Caco-2 (cell line): ENCODE measurements at regions not wholly inside any gene's neighbourhood (a gene's known extent, or its start where the extent isn't known, plus 50 kb on each side); places are given as distances from the start of the nearest gene placed in this dataset.
A peak's percentile ranks its signal among the peaks of the same experiment; 100 is the strongest.

Experiments
- BruUV-seq: library from RNA; stranded (reverse); fragments of 400-500 nt; replicated peaks from 2 replicates; lab custom pipeline; 2021; lab: Mats Ljungman, UMichigan
- CTCF ChIA-PET: fragments of 300-600 bp; sonication (Branson Sonifier 250); formaldehyde crosslinking; loops from one replicate; lab custom pipeline; 2022; ENCODE audit warnings: antibody characterized with exemption; lab: Charles Lee
- POLR2A ChIA-PET: fragments of 300-600 bp; sonication (Branson Sonifier 250); formaldehyde crosslinking; loops from one replicate; lab custom pipeline; 2022; ENCODE audit warnings: antibody characterized with exemption; lab: Charles Lee
- DNase-seq, 2 experiments: peaks; one replicate each; pipeline versions ENCODE4 v3.0.0 to v3.0.0-alpha.2; 2020 to 2022
- H3K27me3 ChIP-seq: replicated peaks from 2 replicates; pipeline ENCODE4 v1.6.0; 2011; ENCODE audit warnings: low read length; ENCODE audit not compliant: control insufficient read depth, insufficient read depth
- H3K36me3 ChIP-seq: 2 replicates; pipeline ENCODE4 v1.5.1; 2011; ENCODE audit warnings: low read length; ENCODE audit not compliant: control insufficient read depth, insufficient read depth
- H3K4me1 ChIP-seq: fragments of 250-450 bp; sonication (Bioruptor Pico); 2 replicates; pipeline ENCODE4 v1.5.1; 2020; ENCODE audit warnings: mild to moderate bottlenecking
- H3K4me3 ChIP-seq: 2 replicates; pipeline ENCODE4 v1.5.1; 2011; ENCODE audit warnings: low read depth, mild to moderate bottlenecking, control low read depth, low read length
- H3K9me3 ChIP-seq: fragments of 250-450 bp; sonication (Bioruptor Pico); 2 replicates; pipeline ENCODE4 v1.5.1; 2020; ENCODE audit warnings: mild to moderate bottlenecking, moderate library complexity
- H3K27ac Mint-ChIP-seq: one replicate; pipeline ENCODE4 v1.8.0; 2022; ENCODE audit warnings: mixed read lengths; ENCODE audit not compliant: unreplicated experiment
- H3K27me3 Mint-ChIP-seq: one replicate; pipeline ENCODE4 v1.8.0; 2022; ENCODE audit warnings: mixed read lengths; ENCODE audit not compliant: insufficient read depth, unreplicated experiment
- H3K36me3 Mint-ChIP-seq: one replicate; pipeline ENCODE4 v1.8.0; 2022; ENCODE audit warnings: mild to moderate bottlenecking, mixed read lengths; ENCODE audit not compliant: insufficient read depth, unreplicated experiment
- H3K4me1 Mint-ChIP-seq: one replicate; pipeline ENCODE4 v1.8.0; 2022; ENCODE audit warnings: low read depth, mixed read lengths; ENCODE audit not compliant: unreplicated experiment
- H3K4me3 Mint-ChIP-seq: one replicate; pipeline ENCODE4 v1.8.0; 2022; ENCODE audit warnings: mild to moderate bottlenecking, moderate library complexity, mixed read lengths; ENCODE audit not compliant: unreplicated experiment
- H3K9me3 Mint-ChIP-seq: one replicate; pipeline ENCODE4 v1.8.0; 2022; ENCODE audit warnings: mixed read lengths; ENCODE audit not compliant: unreplicated experiment
- intact Hi-C: fragments of 100-400 bp; cut with micrococcal nuclease; formaldehyde crosslinking; loops from one replicate; pipeline ENCODE4 v1.10.0; 2022; ENCODE audit not compliant: unreplicated experiment
- TF ChIP-seq, protein P1 (sequence below), 2 experiments: fragments of 200-600 bp in 1 of 2; IDR thresholded peaks; 1 replicate in 1 of 2; 2 replicates in 1 of 2; pipeline versions ENCODE4 v1.5.1 to v1.8.0; 2011 to 2022; ENCODE audit warnings: antibody characterized with exemption in 1 of 2, control low read depth in 1 of 2, inconsistent platforms in 1 of 2, low read depth in 1 of 2, low read length in 1 of 2, mild to moderate bottlenecking in 1 of 2, moderate library complexity in 1 of 2; ENCODE audit not compliant: insufficient read depth in 1 of 2, severe bottlenecking in 1 of 2, unreplicated experiment in 1 of 2

DNA sequence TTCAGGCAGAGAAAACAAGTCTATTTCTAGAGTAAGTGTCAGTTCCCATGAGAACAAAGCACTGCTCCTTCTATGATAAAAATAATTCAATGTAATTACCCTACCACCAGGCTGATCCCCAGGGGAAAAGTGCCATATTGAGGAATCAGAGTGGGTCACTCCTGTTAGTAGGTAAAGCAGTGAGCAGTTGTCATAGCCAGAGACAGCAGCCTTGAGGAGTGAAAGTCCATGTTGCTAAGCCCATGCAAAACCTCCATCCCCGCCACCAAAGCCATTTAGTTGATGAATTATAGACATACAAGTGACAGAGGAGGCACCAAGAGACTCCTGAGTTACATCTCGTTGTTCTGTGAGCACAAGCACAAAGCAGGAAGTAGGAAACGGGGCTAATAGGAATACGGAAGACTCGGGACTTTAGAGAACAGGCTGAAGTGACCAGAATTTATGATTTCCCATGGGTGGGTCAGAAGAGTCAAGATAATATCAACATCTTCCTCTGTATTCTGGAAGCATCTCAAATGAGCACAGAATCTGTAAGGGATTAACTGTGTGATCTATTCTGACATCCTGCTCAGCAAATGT is 197.9 kb downstream of the MAFB start:
- Histone ChIP-seq H3K9me3 (peaks cover 5% of the 10 kb centered on the region; the same call in 1 of the 2 replicates), H3K4me3 (no peak overlapping the region), H3K4me1 (no peaks in the 10 kb centered on the region), H3K27me3 (no peaks in the 10 kb centered on the region), H3K36me3 (no peaks in the 10 kb centered on the region)
- TF ChIP-seq, protein P1, sequence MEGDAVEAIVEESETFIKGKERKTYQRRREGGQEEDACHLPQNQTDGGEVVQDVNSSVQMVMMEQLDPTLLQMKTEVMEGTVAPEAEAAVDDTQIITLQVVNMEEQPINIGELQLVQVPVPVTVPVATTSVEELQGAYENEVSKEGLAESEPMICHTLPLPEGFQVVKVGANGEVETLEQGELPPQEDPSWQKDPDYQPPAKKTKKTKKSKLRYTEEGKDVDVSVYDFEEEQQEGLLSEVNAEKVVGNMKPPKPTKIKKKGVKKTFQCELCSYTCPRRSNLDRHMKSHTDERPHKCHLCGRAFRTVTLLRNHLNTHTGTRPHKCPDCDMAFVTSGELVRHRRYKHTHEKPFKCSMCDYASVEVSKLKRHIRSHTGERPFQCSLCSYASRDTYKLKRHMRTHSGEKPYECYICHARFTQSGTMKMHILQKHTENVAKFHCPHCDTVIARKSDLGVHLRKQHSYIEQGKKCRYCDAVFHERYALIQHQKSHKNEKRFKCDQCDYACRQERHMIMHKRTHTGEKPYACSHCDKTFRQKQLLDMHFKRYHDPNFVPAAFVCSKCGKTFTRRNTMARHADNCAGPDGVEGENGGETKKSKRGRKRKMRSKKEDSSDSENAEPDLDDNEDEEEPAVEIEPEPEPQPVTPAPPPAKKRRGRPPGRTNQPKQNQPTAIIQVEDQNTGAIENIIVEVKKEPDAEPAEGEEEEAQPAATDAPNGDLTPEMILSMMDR (IDR thresholded peaks at IDR 0.05; ENCODE audit: insufficient read depth in 1 of 2, low read depth in 1 of 2, low read length in 1 of 2, severe bottlenecking in 1 of 2, unreplicated experiment in 1 of 2) = no peak
- ChIA-PET POLR2A (no interaction called here), CTCF (no interaction called here)
- intact Hi-C loops = no loop called here
- Mint-ChIP-seq H3K9me3 (no peaks in the 10 kb centered on the region), H3K36me3 (no peaks in the 10 kb centered on the region), H3K27ac (no peak overlapping the region), H3K4me3 (no peak overlapping the region), H3K27me3 (no peaks in the 10 kb centered on the region), H3K4me1 (peaks cover 9% of the 10 kb centered on the region)
- no peak for DNase-seq
- no TSS peak for BruUV-seq

DNA sequence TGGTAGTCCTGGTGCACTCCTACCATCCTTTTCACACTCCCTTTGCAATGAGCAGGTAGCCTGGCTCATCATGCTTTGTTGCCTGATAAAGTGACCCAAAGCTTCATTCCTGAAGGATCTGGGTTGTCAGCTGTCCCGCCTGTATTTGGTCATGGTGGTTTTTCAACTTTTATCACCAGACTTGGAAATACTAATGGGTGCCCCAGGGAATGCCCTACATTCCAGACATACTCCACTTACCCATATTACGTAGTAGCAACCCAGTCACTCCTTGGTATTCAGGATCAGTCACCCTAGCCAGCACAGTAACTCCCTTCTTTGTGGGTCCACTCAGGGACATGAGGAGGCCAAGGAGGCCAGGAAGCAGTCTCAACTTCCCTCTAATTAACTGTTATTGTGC is 199.2 kb downstream of the MAFB start:
- Mint-ChIP-seq H3K9me3 (no peaks in the 10 kb centered on the region), H3K4me1 (peaks cover 9% of the 10 kb centered on the region), H3K4me3 (no peak overlapping the region), H3K27ac (no peak overlapping the region), H3K27me3 (no peaks in the 10 kb centered on the region), H3K36me3 (no peaks in the 10 kb centered on the region)
- no TSS peak for BruUV-seq
- Histone ChIP-seq H3K36me3 (no peaks in the 10 kb centered on the region), H3K4me1 (no peaks in the 10 kb centered on the region), H3K4me3 (no peak overlapping the region), H3K9me3 (peaks cover 5% of the 10 kb centered on the region; the same call in 1 of the 2 replicates), H3K27me3 (no peaks in the 10 kb centered on the region)
- POLR2A ChIA-PET = no interaction called here
- TF ChIP-seq, protein P1 (IDR thresholded peaks at IDR 0.05; ENCODE audit: insufficient read depth in 1 of 2, low read depth in 1 of 2, low read length in 1 of 2, severe bottlenecking in 1 of 2, unreplicated experiment in 1 of 2) = no peak
- DNase-seq = peak in 1 of 2 experiments; percentile 27
- intact Hi-C loops = no loop called here
- CTCF ChIA-PET = no interaction called here

DNA sequence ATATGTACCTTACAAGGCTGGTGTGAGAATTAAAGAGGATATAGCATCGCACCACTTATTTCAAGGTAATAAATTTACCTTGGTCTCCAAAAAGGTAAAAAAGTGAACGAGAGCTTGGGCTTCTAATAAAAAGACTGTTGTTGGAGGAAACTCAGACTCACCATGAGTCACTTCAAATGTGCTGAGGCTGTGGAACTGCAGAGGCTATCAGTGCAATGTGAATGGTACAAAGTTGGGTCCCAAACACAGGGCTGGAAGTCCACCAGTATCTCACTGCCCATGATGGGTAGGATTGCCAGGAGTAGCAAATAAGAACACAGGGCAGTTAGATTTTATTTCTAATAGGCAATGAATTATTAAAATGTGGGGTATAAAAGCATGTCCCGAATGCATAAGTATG is 200.6 kb downstream of the MAFB start:
- no peak overlapping the region for H3K4me3 ChIP-seq
- CTCF ChIA-PET = no interaction called here
- Mint-ChIP-seq H3K36me3 (no peaks in the 10 kb centered on the region), H3K4me3 (no peak overlapping the region), H3K27ac (no peak overlapping the region), H3K27me3 (no peaks in the 10 kb centered on the region), H3K4me1 (peaks cover 9% of the 10 kb centered on the region), H3K9me3 (no peaks in the 10 kb centered on the region)
- TF ChIP-seq, protein P1 (IDR thresholded peaks at IDR 0.05; ENCODE audit: insufficient read depth in 1 of 2, low read depth in 1 of 2, low read length in 1 of 2, severe bottlenecking in 1 of 2, unreplicated experiment in 1 of 2) = no peak
- H3K27me3 ChIP-seq = no peaks in the 10 kb centered on the region
- H3K9me3 ChIP-seq = peaks cover 5% of the 10 kb centered on the region; the same call in 1 of the 2 replicates
- POLR2A ChIA-PET = no interaction called here
- no TSS peak for BruUV-seq
- DNase-seq = no peak
- H3K4me1 ChIP-seq = no peaks in the 10 kb centered on the region
- no peaks in the 10 kb centered on the region for H3K36me3 ChIP-seq
- intact Hi-C loops = no loop called here
